ENCODE measurements at regions not wholly inside any gene's neighbourhood (a gene's known extent, or its start where the extent isn't known, plus 50 kb on each side); places are given as distances from the start of the nearest gene placed in this dataset.

DNA sequence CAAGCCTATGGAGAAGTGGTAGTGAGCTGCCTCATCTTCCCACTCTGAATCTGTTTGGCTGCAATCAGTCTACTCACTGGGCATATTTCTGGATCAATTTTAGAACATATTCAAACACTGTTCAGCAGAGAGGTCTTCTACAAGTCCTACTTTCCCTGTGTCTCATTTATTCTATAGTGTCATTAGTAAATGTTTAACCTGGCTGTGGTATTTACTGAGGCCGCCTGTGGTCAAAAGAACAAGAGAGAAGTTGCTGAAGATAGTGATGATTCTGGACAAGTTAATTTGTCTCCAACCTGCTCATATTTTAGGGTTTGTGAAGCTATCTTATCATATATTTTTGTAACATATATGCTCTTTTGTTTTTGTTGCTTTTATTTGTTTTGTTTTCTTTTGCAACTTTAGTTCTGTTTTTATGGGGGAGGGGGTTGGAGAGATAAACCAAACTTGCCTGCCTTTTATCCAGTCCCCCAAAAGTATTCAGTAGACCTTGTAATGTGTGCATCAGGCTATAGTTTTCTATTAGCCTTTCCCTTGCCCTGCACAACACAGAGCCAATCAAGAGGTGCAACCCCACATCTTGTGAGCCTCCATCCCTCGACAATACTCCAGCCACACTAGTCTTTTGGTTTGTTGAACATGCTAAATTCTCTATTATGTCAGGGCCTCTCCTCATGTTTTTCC is 362.8 kb upstream of the MBL2 start:
- H2BK20ac ChIP-seq (ENCODE audit: low read depth, low read length, poor library complexity, severe bottlenecking) = no peak overlapping the region
- H3K9me3 Mint-ChIP-seq = no peaks in the 10 kb centered on the region
- H3K27ac ChIP-seq (ENCODE audit: insufficient read length, low read depth, low read length) = no peak overlapping the region
- H3K9ac ChIP-seq (ENCODE audit: extremely low read depth, insufficient read length, low read length) = no peak overlapping the region
- H2BK5ac ChIP-seq (ENCODE audit: insufficient read length, low read length) = no peak overlapping the region
- no peaks in the 10 kb centered on the region for H3K27me3 ChIP-seq (ENCODE audit: insufficient read depth, low read length)
- H3K14ac ChIP-seq (ENCODE audit: insufficient read depth, low read length) = no peak overlapping the region
- no peak overlapping the region for H2BK15ac ChIP-seq (ENCODE audit: low read depth, low read length)
- H2BK12ac ChIP-seq (ENCODE audit: insufficient read length, low read depth, low read length) = no peak overlapping the region
- no peaks in the 10 kb centered on the region for H3K4me1 ChIP-seq (ENCODE audit: insufficient read depth, low read length)
- H4K8ac ChIP-seq (replicated peaks; ENCODE audit: insufficient read length, low read depth, low read length) = no peak overlapping the region
- no peak overlapping the region for H4K5ac ChIP-seq (ENCODE audit: insufficient read length, low read depth, low read length)
- H3K27ac Mint-ChIP-seq = no peak overlapping the region
- no peaks in the 10 kb centered on the region for H3K27me3 Mint-ChIP-seq (ENCODE audit: low read depth)
- H3K79me2 ChIP-seq (ENCODE audit: insufficient read depth, low read length) = no peaks in the 10 kb centered on the region
- TF ChIP-seq, protein P1, sequence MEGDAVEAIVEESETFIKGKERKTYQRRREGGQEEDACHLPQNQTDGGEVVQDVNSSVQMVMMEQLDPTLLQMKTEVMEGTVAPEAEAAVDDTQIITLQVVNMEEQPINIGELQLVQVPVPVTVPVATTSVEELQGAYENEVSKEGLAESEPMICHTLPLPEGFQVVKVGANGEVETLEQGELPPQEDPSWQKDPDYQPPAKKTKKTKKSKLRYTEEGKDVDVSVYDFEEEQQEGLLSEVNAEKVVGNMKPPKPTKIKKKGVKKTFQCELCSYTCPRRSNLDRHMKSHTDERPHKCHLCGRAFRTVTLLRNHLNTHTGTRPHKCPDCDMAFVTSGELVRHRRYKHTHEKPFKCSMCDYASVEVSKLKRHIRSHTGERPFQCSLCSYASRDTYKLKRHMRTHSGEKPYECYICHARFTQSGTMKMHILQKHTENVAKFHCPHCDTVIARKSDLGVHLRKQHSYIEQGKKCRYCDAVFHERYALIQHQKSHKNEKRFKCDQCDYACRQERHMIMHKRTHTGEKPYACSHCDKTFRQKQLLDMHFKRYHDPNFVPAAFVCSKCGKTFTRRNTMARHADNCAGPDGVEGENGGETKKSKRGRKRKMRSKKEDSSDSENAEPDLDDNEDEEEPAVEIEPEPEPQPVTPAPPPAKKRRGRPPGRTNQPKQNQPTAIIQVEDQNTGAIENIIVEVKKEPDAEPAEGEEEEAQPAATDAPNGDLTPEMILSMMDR (conservative IDR thresholded peaks at IDR 0.05) = no peak
- H3K4me1 Mint-ChIP-seq = peaks cover 5 to 6% of the 10 kb centered on the region in 2 experiments
- H3K4me2 ChIP-seq (ENCODE audit: insufficient read depth, insufficient read length, low read length) = no peak overlapping the region
- H3K36me3 Mint-ChIP-seq (ENCODE audit: insufficient read depth in 1 of 3, low read depth in 3 of 3) = no peaks in the 10 kb centered on the region
- WGBS (ENCODE audit: extremely low coverage, insufficient read length, low lambda C conversion rate) = no CpG with 5 or more reads among the region's 2 CpGs
- no peaks in the 10 kb centered on the region for H3K23me2 ChIP-seq (ENCODE audit: insufficient read length, low read depth, low read length, poor library complexity, severe bottlenecking)
- no peaks in the 10 kb centered on the region for H3K9me3 ChIP-seq (ENCODE audit: control insufficient read depth, low read depth, low read length)
- no peak overlapping the region for H3T11ph ChIP-seq (ENCODE audit: low read length)
- H3K4me3 Mint-ChIP-seq = no peak overlapping the region
- no peak overlapping the region for H2BK120ac ChIP-seq (ENCODE audit: low read depth, low read length, poor library complexity, severe bottlenecking)
- H3K18ac ChIP-seq (ENCODE audit: insufficient read length, low read depth, low read length) = no peak overlapping the region
- no peaks in the 10 kb centered on the region for H4K20me1 ChIP-seq (ENCODE audit: control insufficient read depth, insufficient read depth, insufficient read length)
- H2AFZ ChIP-seq (ENCODE audit: low read length) = no peak overlapping the region
- no peak overlapping the region for H4K91ac ChIP-seq (ENCODE audit: insufficient read length, low read depth, low read length)
- no peaks in the 10 kb centered on the region for H3K79me1 ChIP-seq (ENCODE audit: insufficient read depth, low read depth, low read length, poor library complexity, severe bottlenecking)
- H3K56ac ChIP-seq (ENCODE audit: insufficient read length, low read depth, low read length) = no peak overlapping the region
- no peak overlapping the region for H3K4ac ChIP-seq (ENCODE audit: low read depth, low read length)
- no peak overlapping the region for H3K23ac ChIP-seq (ENCODE audit: insufficient read length, low read depth, low read length)
- DNase-seq = no peak
- no peak overlapping the region for H2AK5ac ChIP-seq (ENCODE audit: insufficient read length, low read length)
